H7 (cell line): ENCODE measurements at regions not wholly inside any gene's neighbourhood (a gene's known extent, or its start where the extent isn't known, plus 50 kb on each side); places are given as distances from the start of the nearest gene placed in this dataset.
"Not testable (repeated sequence)": the region's sequence is repeated elsewhere in the genome, so short reads cannot be mapped to it uniquely, and the experiment has no call there.

Experiments
- DNase-seq: peaks from one replicate; pipeline ENCODE4 v3.0.0; 2012
- H3K27me3 ChIP-seq: 2 replicates; pipeline ENCODE4 v1.6.0; 2011; ENCODE audit warnings: mild to moderate bottlenecking, low read length; ENCODE audit not compliant: control insufficient read depth, insufficient read depth
- H3K36me3 ChIP-seq: replicated peaks from 2 replicates; pipeline ENCODE4 v1.5.1; 2011; ENCODE audit warnings: low read length; ENCODE audit not compliant: control insufficient read depth, insufficient read depth
- H3K4me3 ChIP-seq: 2 replicates; pipeline ENCODE4 v1.5.1; 2011; ENCODE audit warnings: low read depth, mild to moderate bottlenecking, control low read depth, low read length, moderate library complexity; ENCODE audit not compliant: insufficient read depth

- Histone ChIP-seq H3K36me3 (no peaks in the 10 kb centered on the region), H3K27me3 (no peaks in the 10 kb centered on the region), H3K4me3 (no peak overlapping the region)
- no peak for DNase-seq
Measured at GRCh38 chr5:87729781-87730180, 317.1 kb upstream of the CCNH start.

GRCh38 chr5:87722286-87722685 lies 309.6 kb upstream of the CCNH start:
- no peaks in the 10 kb centered on the region; the same call in 1 of the 2 replicates for H3K36me3 ChIP-seq
- H3K4me3 ChIP-seq = no peak overlapping the region
- no peaks in the 10 kb centered on the region for H3K27me3 ChIP-seq
- DNase-seq = no peak

GRCh38 chr5:87718224-87718925 lies 305.6 kb upstream of the CCNH start:
- H3K4me3 ChIP-seq, H3K36me3 ChIP-seq, DNase-seq: not testable (repeated sequence)

GRCh38 chr5:87717761-87718160 lies 305.0 kb upstream of the CCNH start:
- Histone ChIP-seq H3K36me3 (no peaks in the 10 kb centered on the region; the same call in 1 of the 2 replicates), H3K4me3 (no peak overlapping the region), H3K27me3 (no peaks in the 10 kb centered on the region)
- DNase-seq = no peak

More at GRCh38 chr5:87718224-87718925, 305.6 kb upstream of the CCNH start:
- H3K27me3 ChIP-seq = not testable (repeated sequence)

GRCh38 chr5:87705876-87706275 lies 293.1 kb upstream of the CCNH start:
- no peak overlapping the region for H3K4me3 ChIP-seq
- no peaks in the 10 kb centered on the region for H3K36me3 ChIP-seq
- no peaks in the 10 kb centered on the region for H3K27me3 ChIP-seq
- DNase-seq = no peak

GRCh38 chr5:87686975-87687374 lies 274.2 kb upstream of the CCNH start:
- no peaks in the 10 kb centered on the region for H3K36me3 ChIP-seq
- no peak for DNase-seq
- H3K27me3 ChIP-seq = no peaks in the 10 kb centered on the region
- H3K4me3 ChIP-seq = no peak overlapping the region

GRCh38 chr5:87686018-87686417 lies 273.3 kb upstream of the CCNH start:
- Histone ChIP-seq H3K4me3 (no peak overlapping the region), H3K27me3 (no peaks in the 10 kb centered on the region), H3K36me3 (no peaks in the 10 kb centered on the region)
- DNase-seq = no peak

GRCh38 chr5:87674235-87674634 lies 261.5 kb upstream of the CCNH start:
- no peaks in the 10 kb centered on the region for H3K36me3 ChIP-seq

GRCh38 chr5:87671146-87671545 lies 258.4 kb upstream of the CCNH start:
- no peak for DNase-seq
- Histone ChIP-seq H3K4me3 (no peak overlapping the region), H3K36me3 (no peaks in the 10 kb centered on the region), H3K27me3 (no peaks in the 10 kb centered on the region)

More at GRCh38 chr5:87674235-87674634, 261.5 kb upstream of the CCNH start:
- Histone ChIP-seq H3K27me3 (no peaks in the 10 kb centered on the region), H3K4me3 (no peak overlapping the region)
- DNase-seq = no peak

GRCh38 chr5:87665166-87665565 lies 252.4 kb upstream of the CCNH start:
- Histone ChIP-seq H3K36me3 (no peaks in the 10 kb centered on the region), H3K27me3 (no peaks in the 10 kb centered on the region), H3K4me3 (no peak overlapping the region)
- DNase-seq = no peak

GRCh38 chr5:87661784-87662566 lies 249.2 kb upstream of the CCNH start:
- no peak for DNase-seq
- Histone ChIP-seq H3K27me3 (no peaks in the 10 kb centered on the region), H3K4me3 (no peak overlapping the region), H3K36me3 (no peaks in the 10 kb centered on the region)

GRCh38 chr5:87653242-87653641 lies 240.5 kb upstream of the CCNH start:
- no peak for DNase-seq
- H3K27me3 ChIP-seq = no peaks in the 10 kb centered on the region
- H3K36me3 ChIP-seq = no peaks in the 10 kb centered on the region
- no peak overlapping the region for H3K4me3 ChIP-seq

- H3K27me3 ChIP-seq = no peaks in the 10 kb centered on the region
- H3K36me3 ChIP-seq = no peaks in the 10 kb centered on the region
- no peak for DNase-seq
- H3K4me3 ChIP-seq = no peak overlapping the region
Measured at GRCh38 chr5:87650284-87650683, 237.6 kb upstream of the CCNH start.

GRCh38 chr5:87649455-87649854 lies 236.7 kb upstream of the CCNH start:
- no peak for DNase-seq
- H3K4me3 ChIP-seq = no peak overlapping the region
- no peaks in the 10 kb centered on the region for H3K36me3 ChIP-seq
- no peaks in the 10 kb centered on the region for H3K27me3 ChIP-seq

- no peak for DNase-seq
- Histone ChIP-seq H3K27me3 (no peaks in the 10 kb centered on the region), H3K36me3 (no peaks in the 10 kb centered on the region), H3K4me3 (no peak overlapping the region)
Measured at GRCh38 chr5:87645224-87645623, 232.5 kb upstream of the CCNH start.
